Suppressor macrophage (primary cell): ENCODE measurements at regions not wholly inside any gene's neighbourhood (a gene's known extent, or its start where the extent isn't known, plus 50 kb on each side); places are given as distances from the start of the nearest gene placed in this dataset.

ENCODE experiments used
- DNase-seq, 4 experiments: peaks; one replicate each; pipeline ENCODE4 v3.0.0-alpha.2; 2020 to 2022

GRCh38 chr18:24674200-24674599 lies 213.8 kb downstream of the HRH4 start:
- DNase-seq = no peak

- no peak for DNase-seq
Observed at GRCh38 chr18:24674605-24675004, 214.2 kb downstream of the HRH4 start.

DNA sequence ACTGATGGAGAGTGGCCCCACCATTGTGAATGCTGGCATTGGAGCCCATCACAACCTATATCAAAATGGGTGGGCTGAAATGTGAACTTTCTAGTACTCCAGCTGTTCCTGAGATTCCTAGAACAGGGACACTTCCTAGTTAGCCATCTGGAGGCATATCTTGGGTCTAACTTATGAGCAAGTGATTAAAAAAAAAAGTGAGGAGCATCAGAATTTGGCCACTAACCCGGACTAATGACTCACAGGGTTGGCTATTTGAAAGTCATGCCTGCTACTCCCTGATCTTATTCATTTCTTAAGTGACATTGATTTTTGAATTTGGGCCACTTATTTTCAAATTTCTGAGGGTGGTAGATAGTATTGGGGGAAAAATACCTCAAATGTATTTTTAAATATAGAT lies 216.6 kb downstream of the HRH4 start:
- DNase-seq = no peak

GRCh38 chr18:24678107-24678506 lies 217.7 kb downstream of the HRH4 start:
- no peak for DNase-seq

DNA sequence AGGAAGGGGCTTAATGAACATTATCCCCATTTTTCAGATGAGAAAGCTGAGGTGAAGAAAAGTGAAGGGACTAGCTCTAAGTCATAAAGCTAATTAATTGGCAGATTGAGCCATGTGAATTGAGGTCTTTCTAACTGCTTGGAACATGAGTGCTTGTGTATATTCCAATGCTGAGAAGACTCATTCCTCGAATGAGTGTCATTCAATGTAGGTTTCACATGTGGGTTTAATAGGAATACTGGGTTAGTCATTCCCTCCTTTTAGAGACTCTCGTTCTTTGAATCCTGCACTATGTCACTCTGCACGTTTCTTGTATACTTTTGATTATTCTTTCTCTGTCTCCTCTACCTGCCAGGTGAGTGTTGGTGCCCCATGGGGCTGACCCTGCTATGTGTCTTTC lies 218.2 kb downstream of the HRH4 start:
- DNase-seq = no peak

- no peak for DNase-seq
Observed at GRCh38 chr18:24679062-24679461, 218.6 kb downstream of the HRH4 start.

DNA sequence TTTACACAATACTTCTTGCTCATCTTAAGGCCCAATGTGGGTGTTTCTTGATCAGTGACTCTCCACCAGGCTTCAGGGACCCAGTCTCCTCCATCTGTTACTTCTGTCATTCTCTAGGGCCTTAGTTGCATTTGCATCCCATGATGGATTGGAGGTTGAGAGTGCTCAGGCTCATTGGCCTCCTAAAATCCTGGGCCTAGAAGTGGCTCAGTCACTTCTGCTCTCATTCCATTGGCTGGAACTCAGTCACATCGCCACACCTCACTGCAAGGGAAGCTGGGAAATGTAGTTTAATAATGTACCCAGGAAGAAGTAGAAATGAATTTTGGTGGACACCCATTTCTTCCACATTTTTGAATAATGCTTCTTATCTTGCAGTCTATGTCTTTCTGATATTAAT lies 223.5 kb downstream of the HRH4 start:
- peak; percentile 3 to 32 (median 10) for DNase-seq

GRCh38 chr18:24685254-24685959 lies 225.0 kb downstream of the HRH4 start:
- no peak for DNase-seq

- DNase-seq = no peak
Observed at GRCh38 chr18:24695168-24695567, 234.7 kb downstream of the HRH4 start.

DNA sequence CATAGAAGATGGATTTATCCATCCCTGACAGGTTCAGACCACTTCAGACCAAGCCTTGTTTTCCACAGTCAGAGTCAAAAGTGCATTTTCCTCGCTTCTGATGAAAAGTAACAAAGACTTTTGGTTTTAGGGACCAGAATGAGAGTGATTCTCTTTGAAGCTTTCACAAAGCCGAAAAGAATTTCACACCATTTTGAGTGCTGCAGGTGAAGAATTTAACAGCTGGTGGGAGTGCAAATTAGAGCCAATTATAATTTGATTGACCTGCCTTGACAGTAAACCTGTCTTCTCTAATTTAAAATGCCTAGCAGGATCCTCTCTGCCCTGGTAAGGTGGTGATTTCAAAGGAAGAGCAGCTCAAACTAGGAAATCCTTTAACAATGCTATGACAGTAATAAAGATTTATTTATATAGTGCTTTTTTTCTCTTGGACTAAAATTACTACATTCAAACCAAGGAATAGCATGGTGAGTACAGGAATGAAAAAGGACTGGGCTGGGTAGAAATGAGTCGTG lies 241.6 kb downstream of the HRH4 start:
- no peak for DNase-seq

DNA sequence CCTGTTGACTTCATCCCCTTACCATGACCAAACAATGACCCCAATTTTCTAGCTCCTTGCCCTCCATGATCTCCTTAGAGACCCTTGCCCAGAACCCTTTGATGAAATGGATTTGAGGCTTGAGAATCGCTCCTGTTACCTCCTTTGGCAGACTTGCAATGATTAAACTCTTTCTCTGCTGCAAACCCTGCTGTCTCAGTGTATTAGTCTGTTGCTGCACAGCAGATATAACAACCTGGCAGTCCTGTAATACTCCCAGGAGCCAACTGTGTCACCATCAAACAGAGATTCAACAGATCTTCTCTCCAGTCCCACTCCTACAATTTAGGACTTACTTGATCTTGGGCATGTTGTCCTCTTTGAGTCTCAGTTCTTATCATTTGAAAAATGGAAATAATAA lies 242.9 kb downstream of the HRH4 start:
- DNase-seq = no peak

- no peak for DNase-seq
Observed at GRCh38 chr18:24704946-24705630, 244.7 kb downstream of the HRH4 start.

GRCh38 chr18:24710474-24710873 lies 250.0 kb downstream of the HRH4 start:
- no peak for DNase-seq

- DNase-seq = no peak
Observed at GRCh38 chr18:24719791-24720190, 259.4 kb downstream of the HRH4 start.

GRCh38 chr18:24721388-24721787 lies 261.0 kb downstream of the HRH4 start:
- no peak for DNase-seq

- no peak for DNase-seq
Observed at GRCh38 chr18:24725644-24726415, 265.4 kb downstream of the HRH4 start.

GRCh38 chr18:24726727-24727492 lies 266.5 kb downstream of the HRH4 start:
- DNase-seq = peak; percentile 68 to 82 (median 74)

DNA sequence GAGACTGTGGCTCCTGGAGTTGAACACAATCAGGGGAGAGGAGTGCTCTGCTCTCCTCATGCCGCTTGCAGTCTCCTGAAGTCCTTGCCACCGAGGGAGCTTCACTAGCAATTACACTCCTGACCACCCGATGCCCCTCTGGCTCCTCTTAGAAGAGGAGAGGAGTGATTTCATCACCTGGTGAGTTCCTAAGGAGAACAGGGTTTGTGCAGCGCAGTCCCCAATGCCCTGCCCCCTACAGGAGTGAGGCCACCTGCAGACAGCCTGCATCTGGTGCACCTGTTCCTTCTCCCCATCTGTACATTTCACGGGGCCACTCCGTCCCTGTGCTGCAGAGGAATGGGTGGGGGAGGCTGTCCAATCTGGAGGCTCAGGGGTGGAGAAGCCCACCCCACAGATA lies 267.2 kb downstream of the HRH4 start:
- DNase-seq = no peak

DNA sequence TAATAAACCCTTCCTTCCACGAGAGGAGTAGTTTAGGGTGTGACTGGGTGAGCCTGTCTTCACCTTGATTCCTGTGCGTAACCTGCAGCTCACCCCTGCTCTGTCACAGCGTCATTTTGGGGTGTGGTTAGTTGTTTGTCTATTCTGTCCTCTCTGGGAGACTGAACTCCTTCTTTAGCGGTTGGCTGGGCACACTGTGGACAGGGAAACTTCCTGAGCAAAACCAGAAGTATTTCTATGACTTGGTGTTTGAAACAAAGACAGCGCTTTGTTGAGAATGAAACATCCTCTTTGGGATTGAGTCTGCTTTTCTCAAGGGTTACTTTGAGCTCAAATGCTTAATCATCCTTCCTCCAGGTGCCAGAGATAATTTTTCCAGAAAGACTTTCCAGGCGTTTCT lies 270.7 kb downstream of the HRH4 start:
- DNase-seq = no peak

- DNase-seq = no peak
Observed at GRCh38 chr18:24731981-24732380, 271.5 kb downstream of the HRH4 start.

DNA sequence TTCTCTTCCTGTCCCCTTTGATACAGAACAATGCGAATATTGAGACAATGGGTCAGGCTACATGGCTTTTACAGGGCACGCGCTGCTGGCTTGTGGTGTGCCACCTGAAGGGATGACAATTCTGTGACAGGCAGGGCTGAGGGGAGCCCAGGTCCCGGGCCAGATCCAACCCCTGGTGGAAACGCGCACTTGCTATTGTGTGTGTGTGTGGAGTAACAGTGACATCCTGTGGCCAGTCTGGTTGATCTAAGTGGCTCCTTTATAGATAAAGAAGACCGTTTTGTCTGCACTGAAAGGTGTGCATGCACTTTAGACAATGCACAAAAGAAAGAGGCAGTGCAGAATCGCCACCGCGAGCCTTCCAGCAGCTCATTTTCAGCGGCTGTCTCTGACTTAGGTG lies 273.6 kb downstream of the HRH4 start:
- no peak for DNase-seq

GRCh38 chr18:24735624-24736231 lies 275.3 kb downstream of the HRH4 start:
- no peak for DNase-seq
